ENCODE measurements at regions not wholly inside any gene's neighbourhood (a gene's known extent, or its start where the extent isn't known, plus 50 kb on each side); places are given as distances from the start of the nearest gene placed in this dataset.

GRCh38 chr2:13021470-13021957 is 304.8 kb downstream of the TRIB2 start:
- no peak for DNase-seq

GRCh38 chr2:13030606-13031005 is 313.9 kb downstream of the TRIB2 start:
- DNase-seq, result no peak

- no peak for DNase-seq
Measured at GRCh38 chr2:13034861-13035260, 318.1 kb downstream of the TRIB2 start.

GRCh38 chr2:13035866-13036265 is 319.1 kb downstream of the TRIB2 start:
- no peak for DNase-seq

- DNase-seq, result no peak
Measured at GRCh38 chr2:13040043-13040442, 323.3 kb downstream of the TRIB2 start.

- no peak for DNase-seq
Measured at GRCh38 chr2:13046557-13047165, 329.9 kb downstream of the TRIB2 start.

GRCh38 chr2:13050764-13051163 is 334.0 kb downstream of the TRIB2 start:
- DNase-seq, result no peak

GRCh38 chr2:13052547-13052946 is 335.8 kb downstream of the TRIB2 start:
- no peak for DNase-seq

- no peak for DNase-seq
Measured at GRCh38 chr2:13056259-13056843, 339.6 kb downstream of the TRIB2 start.

GRCh38 chr2:13057671-13058070 is 340.9 kb downstream of the TRIB2 start:
- no peak for DNase-seq

GRCh38 chr2:13066676-13067075 is 349.9 kb downstream of the TRIB2 start:
- no peak for DNase-seq

- DNase-seq, result no peak
Measured at GRCh38 chr2:13067508-13067907, 350.8 kb downstream of the TRIB2 start.

- no peak for DNase-seq
Measured at GRCh38 chr2:13089971-13090370, 373.2 kb downstream of the TRIB2 start.

GRCh38 chr2:13091455-13091854 is 374.7 kb downstream of the TRIB2 start:
- DNase-seq, result no peak

GRCh38 chr2:13091861-13092378 is 375.2 kb downstream of the TRIB2 start:
- DNase-seq, result no peak

GRCh38 chr2:13093416-13093991 is 376.8 kb downstream of the TRIB2 start:
- no peak for DNase-seq

- DNase-seq, result no peak
Measured at GRCh38 chr2:13102397-13103063, 385.8 kb downstream of the TRIB2 start.

- no peak for DNase-seq
Measured at GRCh38 chr2:13103151-13103550, 386.4 kb downstream of the TRIB2 start.

GRCh38 chr2:13103778-13104493 is 387.2 kb downstream of the TRIB2 start:
- DNase-seq, result no peak

GRCh38 chr2:13104723-13105122 is 388.0 kb downstream of the TRIB2 start:
- DNase-seq, result no peak

GRCh38 chr2:13106302-13106701 is 389.6 kb downstream of the TRIB2 start:
- DNase-seq, result no peak

- DNase-seq, result no peak
Measured at GRCh38 chr2:13109516-13109915, 392.8 kb downstream of the TRIB2 start.

- no peak for DNase-seq
Measured at GRCh38 chr2:13110825-13111224, 394.1 kb downstream of the TRIB2 start.
